ENCODE measurements at regions not wholly inside any gene's neighbourhood (a gene's known extent, or its start where the extent isn't known, plus 50 kb on each side); places are given as distances from the start of the nearest gene placed in this dataset.
"Not testable (repeated sequence)": the region's sequence is repeated elsewhere in the genome, so short reads cannot be mapped to it uniquely, and the experiment has no call there.

DNA sequence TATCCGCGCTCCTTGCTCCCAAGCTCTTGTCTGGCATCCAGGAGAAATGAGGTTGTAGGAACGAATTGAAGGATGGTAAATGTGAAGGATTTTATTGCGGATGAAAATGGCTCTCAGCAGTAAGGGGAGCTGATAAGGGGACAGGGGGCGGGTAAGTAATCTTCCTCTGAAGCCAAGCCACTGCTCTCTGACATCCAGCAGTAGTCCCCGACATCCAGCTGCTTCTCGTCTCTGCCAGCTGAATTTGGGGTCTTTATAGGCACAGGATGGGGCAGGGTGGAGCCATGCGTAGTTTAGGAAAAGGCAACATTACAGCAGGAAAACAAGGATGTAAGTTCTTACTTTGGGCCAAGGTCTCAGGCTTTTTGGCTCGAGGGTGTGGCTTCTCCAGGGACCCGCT lies 1370.1 kb upstream of the RAG2 start:
- DNase-seq, result no peak

DNA sequence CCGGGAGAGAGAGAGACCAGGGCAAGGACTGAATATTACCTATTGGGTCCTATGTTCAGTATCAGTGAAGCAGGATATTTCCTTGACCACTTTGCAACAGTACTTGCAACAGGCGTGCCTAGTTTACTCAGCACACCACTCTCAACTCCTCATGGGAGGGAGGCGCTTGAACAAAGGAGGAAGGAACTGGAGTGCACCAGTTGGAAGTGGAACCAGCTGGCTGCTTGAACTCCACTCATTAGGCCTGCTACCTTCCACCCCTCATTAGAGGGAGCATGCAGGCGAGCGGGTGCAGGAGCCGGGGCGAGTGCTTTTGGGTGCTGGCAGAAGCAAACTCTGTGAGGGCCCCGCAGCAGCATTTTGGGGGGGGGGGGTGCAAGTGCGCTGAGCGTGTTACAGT lies 1369.6 kb upstream of the RAG2 start:
- no peak for DNase-seq

DNA sequence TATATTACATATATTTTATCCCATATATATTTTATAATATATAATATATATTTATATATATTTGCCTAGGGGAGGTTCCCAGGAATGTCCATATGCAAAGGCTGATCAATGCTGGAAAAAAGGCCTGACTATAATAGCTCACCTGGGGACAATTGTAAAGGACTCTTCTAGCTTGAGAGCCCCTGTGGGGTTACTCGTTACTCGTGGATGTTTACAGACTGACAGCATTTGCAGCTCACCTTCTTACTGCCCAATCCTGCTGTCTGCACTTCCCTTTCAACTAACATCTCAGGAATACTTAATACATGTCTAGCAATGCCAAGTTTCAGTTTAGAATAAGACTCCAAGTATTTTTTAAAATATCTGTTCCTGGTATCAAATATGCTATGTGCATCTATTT lies 1365.4 kb upstream of the RAG2 start:
- DNase-seq, result no peak

DNA sequence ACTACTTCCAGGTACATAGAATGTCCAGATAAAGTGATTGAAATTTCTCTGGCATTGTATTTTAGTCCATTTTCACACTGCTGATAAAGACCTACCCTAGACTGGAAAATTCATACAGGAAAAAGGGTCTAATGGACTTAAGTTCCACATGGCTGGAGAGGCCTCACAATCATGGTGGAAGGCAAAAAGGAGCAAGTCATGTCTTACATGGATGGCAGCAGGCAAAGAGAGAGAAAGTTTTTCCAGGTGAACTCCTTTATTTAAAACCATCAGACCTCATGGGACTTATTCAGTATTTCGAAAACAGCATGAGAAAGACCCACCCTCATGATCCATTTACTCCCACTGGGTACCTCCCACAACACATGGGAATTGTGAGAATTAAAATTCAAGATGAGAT lies 1359.7 kb upstream of the RAG2 start:
- DNase-seq, result no peak

DNA sequence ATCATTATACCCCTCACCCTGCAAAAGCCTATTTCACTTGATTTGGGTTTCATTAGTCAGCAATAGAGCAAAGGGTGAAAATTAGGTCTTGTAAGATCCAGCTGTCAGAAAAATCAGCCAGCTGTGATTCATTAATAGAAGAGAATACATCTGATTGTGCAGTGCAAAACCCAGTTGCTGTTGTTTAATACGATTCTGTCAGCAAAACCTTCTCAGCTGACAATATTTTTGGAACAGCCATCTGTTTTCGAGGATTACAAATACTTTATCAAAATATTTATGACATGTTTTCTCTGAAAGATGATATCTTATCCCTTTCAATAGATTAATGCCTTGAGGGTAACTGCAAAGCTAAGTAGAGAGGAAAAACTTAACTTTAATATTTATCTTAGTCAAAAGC lies 1354.0 kb upstream of the RAG2 start:
- DNase-seq, result no peak

DNA sequence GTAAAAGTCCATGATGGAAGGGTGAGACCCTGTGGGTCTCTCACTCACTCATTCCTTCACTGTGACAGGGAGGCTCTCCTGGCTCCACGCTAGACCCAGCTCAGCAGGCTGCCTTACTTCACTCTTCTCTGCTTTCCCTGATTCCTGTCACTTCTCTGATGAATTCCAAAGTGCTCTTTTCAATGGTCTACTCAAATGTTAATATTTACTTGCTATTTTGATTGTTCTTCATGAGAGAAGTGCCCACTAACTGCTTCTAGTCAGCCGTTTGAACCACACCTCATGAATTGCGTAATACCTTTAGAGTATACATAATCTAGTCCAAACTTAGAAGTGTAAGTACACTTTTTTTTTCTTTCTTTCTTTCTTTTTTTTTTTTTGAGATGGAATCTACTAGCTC lies 1350.2 kb upstream of the RAG2 start:
- DNase-seq, result no peak

DNA sequence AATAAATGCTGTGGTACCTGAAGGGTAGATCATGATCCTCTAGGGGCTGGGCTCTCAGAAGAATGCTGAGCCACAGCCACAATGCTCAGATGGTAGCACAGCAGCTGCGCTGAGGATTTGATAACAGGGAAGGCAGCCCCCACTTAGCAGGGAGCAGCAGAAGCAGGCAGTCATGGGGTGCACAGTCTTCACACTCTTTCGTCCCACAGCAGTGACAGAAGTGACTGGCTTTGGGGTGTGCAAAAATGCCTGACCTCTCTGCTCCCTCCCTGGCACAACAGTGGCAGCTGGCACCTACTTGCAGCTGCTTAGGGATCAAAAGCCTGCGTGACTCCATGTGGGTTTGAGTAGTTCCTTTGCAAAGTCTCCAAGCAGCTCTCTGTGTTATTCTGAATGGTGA lies 1349.8 kb upstream of the RAG2 start:
- DNase-seq, result no peak

DNA sequence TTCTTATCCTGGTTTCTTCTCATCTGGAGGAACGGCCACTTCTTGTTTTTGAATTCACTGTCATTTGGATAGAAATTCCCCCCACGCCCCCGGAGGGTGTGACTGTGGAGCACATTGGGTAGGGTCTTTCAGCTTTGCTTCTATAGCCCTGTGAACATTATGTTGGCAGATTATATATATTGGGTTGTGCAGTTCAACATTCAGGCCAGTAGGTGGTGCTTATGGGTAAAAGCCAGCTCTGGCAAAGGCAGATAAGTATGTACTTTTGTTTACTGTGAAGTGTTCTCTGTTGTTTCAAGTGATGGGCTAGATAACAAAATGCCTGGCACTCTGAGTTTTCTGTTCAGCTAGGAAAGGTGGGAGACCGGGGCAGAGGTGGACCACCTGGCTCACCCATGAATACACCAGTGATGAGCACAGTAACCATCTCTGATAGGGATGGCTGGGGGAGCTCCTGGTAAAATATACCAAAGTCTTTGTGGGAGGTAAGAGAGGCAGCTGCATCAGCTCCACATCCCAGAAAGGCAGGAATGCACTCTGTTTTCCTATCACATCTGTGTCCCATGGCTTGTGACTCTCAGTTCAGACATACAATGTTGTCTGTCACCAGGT lies 1348.2 kb upstream of the RAG2 start:
- no peak for DNase-seq

DNA sequence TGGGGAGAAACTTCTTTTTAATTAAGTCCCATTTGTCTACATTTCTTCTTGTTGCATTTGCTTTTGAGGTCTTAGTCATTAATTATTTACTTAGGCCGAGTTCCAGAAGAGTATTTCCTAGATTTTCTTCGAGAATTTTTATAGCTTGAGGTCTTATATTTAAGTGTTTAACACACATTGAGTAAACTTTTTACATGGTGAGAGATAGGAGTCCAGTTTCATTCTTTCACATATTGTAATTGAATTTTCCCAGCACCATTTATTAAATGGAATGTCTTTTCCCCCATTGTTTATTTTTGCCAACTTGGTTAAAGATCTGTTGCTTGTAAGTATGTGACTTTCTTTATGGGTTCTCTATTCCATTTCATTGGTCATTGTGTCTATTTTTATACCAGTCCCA lies 1344.0 kb upstream of the RAG2 start:
- DNase-seq, result no peak

DNA sequence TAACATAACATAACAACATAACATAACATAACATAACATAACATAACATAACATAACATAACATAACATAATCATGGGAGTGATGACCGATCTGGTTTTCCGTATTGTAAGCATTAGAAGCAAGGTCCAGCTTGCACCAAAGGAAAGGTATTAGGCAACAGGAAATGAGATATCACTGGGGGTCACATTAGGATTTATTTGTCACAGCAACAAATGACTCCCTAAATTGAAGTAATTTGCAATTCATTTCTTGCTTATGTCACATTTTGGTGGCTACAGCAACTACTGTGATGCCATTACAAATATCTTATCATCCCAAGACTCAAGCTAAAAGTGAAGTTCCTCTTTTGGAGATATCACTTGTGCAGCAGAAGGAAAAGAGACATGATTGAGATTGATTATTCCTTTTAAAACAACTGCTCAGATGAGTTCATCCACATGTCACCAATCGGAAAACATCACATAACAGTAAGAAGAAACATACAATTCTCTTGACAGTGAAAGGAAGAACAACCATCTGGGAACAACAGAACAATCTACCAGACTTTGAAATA lies 1331.1 kb upstream of the RAG2 start:
- DNase-seq, result no peak

DNA sequence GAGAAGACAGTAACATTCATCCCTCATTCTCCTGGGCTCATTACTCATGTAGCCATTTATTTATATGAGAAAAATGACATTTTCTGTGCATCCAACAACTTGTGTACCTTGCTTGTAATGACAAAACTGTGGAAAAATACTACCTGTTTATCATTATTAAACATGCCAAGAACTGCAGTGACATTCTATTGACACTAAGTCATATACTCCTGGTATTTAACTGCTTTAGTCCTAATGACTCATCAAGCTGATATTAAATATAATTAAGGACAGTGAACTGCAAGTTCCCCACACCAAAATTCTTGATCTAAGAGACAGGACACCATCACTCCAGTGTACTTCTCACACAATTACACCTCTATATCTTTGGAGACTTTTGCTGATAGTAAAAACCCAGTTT lies 1328.7 kb upstream of the RAG2 start:
- no peak for DNase-seq

DNA sequence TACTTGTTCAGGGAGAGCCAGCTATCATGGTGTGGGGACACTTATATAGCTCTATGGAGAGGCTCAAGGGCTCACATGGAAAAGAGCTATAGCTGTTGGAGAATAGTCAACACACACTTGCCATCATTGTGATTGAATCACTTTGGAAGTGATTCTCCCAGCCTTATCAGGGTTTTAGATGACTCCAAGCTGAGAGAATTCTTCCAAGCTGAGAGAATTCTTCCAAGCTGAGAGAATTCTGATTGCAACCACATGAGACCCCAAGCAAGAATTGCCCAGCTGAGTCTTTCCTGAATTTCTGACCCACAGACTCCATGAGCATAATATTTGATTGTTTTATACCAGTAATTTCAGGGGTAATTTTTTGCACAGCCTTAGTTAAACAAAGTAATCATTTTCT lies 1318.3 kb upstream of the RAG2 start:
- DNase-seq, result no peak

DNA sequence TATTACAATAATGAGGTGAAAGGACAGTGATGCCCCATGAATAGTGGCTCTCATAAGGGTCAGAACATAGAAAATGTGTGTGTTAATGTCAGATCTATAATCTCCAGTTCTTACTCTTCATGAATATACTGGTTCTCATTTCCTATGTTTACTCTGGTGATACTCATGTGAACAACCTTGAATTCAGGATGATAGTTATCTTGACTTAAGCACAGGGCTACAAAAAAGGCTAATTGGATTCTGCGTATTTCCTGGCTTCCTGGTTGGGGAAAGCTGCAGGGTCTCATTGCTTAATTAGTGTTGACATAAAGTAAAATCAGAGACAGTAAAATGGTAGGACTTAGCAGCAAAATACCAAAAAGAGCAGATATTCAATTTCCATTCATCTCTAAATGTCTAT lies 1316.8 kb upstream of the RAG2 start:
- peak; percentile 46 for DNase-seq

DNA sequence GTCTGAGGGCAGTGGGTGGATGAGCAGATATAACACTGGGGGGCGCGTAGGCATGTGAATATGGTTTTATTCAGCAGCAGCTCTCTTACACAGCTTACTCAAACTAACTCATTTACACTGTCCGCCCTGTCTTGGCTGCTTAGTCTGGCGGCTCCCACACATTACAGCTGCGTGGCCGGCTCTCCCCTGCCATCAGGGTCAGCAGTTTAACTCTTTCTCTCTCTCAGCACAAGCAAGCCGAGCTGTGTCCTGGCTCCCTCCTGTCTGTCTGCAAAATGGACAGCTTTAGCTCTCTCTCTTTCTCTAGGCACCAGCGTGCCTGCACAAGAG lies 1310.1 kb upstream of the RAG2 start:
- no peak for DNase-seq

DNA sequence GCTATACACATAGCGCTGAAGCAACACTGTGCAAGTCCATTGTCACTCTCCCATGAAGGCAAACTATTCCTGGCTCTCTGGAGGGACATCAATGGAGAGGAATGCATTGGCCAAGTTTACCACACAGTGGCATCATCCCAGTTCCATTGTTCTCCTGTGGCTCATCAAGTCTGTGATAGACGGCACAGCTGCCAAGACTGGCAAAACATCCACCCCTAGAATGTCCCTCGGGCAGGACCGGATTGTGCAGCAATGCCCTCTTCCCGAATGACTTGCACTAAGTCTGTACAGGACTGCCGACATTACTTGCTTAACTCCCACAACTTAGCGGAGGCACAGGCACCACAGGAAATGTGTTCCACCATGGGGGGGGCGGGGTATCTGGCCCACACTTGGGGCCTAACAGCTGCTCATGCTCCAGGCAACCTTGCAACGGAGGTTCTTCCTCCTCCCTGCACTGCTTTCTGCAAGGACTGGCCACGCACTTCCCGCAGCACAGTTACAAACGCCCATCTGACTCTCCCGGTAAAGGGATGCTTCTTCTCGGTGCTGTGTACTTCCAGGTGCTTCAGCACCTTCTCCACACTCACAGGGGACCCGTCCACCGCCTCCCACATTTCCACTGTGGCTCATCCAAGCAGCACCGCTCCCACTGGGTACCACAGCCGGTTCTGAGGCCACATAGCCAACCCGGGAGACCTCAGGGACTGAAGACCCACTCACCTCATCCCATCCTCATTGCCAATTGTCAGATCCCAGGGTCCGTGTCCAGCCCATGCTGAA lies 1309.6 kb upstream of the RAG2 start:
- no peak for DNase-seq

DNA sequence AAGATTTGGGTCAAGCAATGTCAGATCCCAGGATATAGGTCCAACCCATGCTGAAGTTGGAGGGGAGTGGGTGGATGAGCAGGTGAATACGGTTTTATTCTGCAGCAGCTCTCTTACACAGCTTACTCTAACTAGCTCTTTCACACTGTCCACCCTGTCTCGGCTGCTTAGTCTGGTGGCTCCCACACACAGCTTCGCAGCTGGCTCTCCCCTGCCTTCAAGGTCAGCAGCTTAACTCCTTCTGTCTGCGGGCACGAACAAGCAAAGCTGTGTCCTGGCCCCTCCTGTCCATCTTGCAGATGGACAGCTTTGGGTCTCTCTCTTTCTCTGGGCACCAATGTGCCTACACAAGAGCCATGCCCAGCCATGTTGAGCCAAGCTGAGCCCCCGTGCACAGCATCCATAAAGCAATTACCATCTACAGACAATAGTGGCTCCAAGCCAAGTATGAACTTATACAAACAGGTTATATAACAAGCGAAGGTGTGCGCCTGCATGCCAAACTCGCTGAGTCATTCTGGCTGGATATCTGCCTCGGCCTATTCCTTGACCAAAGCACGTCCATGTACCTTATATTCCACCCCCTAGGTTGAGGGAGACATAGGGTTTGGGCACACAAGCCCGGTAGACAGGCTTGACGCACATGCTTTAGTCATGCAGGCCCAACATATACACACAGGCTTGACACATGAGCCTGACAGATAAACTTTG lies 1307.8 kb upstream of the RAG2 start:
- peak; percentile 37 for DNase-seq

DNA sequence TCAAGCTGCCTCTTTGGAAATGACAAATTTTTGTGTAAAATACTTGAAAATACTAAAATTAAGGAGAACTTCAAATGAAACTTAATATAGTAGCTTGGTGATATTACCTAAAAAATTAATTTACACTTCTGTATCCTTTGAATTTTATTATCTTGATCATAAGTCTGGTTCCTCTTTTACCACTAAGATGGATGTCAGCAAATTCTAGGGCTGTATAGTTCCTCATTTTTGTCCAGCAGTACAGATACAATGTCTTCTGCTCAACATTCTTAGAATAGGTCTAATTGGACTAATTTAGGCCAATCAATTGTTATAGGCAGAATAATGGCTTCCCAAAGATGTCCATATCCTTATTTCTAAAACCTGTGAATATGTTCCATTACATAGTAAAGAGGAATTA lies 1298.0 kb upstream of the RAG2 start:
- DNase-seq, result no peak

DNA sequence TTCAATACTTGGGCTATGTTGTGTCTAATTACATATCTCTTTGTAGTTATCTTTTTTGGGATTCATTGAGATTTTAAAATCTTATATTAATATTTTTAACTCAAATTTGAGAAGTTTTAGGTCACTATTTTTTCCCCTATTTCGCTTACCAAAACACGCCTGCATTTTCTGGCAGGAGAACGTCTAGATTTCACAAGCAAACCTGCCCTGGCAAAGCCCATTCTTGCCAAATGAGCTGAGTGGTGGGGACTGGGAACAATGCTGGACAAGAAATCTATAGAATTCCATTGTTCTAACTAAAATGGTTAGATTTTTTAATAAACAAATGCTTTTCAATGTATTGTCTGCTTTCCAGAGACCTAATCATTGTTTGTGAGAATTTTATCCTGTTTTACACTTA lies 1283.7 kb upstream of the RAG2 start:
- DNase-seq, result no peak

DNA sequence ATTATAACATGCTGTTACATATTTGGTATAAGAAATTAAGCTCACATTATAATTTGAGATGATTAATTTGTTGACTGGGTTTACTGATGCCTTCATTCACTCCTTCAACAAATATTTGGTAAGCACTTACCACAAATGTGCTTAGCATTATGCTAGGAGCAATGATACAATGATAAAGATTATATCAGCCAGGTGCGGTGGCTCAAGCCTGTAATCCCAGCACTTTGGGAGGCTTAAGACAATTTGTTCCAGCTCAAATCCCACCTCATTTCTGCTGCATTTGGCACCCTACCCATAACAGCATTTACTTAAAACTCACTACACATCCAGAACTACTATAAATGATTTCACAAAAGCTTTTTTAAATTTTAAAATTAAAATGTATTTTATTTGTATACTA lies 1263.6 kb upstream of the RAG2 start:
- DNase-seq, result no peak

DNA sequence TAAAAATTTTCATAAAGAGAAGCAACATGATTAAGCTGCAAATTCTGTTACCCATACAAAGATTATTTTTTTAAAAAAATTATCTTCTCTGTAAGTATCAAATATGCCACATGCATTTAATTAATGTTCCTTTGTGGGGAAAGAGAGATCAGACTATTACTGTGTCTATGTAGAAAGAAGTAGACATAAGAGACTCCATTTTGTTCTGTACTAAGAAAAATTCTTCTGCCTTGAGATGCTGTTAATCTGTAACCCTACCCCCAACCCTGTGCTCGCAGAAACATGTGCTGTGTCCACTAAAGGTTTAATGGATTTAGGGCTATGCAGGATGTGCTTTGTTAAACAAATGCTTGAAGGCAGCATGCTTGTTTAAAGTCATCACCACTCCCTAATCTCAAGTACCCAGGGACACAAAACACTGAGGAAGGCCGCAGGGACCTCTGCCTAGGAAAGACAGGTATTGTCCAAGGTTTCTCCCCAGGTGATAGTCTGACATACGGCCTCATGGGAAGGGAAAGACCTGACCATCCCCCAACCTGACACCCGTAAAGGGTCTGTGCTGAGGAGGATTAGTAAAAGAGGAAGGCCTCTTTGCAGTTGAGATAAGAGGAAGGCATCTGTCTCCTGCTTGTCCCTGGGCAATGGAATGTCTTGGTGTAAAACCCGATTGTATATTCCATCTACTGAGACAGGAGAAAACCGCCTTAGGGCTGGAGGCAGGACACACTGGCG lies 1260.9 kb upstream of the RAG2 start:
- DNase-seq, result not testable (repeated sequence)

DNA sequence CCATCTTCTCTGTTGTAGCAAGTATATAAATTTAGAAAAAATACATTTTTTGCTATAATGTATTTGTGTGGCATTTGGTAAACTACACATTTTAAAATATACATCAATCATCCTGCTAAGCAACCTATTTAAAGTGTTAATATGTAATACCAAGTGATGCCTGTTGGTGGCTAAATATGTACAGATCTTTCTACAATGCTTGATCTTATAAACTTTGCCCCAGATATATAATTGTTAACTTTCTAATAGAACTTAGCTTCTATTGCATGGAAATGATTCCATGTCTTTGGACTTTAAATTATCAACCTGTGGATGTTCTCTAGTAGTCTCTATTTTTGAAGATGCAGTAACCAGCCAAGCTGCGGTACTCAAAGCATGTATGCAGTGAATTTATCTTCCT lies 1260.4 kb upstream of the RAG2 start:
- no peak for DNase-seq

DNA sequence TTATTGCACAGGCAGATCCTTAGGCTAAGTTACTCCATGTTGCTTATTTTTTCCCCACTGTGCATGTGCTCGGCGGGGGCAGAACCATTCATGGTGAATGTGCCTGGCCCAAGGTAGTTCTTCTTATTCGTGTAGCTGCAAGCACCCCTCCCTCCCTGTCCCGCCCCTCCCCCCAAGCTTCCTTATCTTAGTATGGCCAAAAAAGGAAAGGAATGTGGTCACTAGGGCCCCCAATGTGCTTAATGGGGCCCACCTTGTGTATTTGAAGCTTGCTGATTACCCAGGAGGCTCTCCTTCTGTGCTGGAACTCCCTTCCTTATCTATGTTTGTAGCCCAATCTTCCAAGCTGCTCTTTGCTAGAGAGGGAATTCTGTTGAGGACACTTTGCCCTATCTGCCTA lies 1259.7 kb upstream of the RAG2 start:
- DNase-seq, result no peak

DNA sequence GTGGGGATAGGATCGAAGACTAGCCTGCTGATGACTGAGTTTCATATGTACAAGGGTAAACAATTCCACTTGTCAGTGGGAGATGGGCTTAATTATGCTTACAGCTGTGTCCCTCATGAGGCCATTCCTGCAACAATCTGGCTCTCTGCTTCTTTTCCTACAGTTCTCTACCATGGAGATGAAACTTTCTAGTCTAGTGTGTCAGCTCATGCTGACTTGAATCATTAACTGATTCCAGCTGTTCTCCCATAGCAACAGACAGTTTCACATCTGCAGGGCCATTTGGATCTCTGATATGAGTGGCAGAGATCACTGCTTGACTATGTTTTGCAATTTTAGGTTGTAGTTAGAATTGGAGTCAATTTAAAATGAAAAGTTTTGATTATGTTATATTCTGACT lies 1251.7 kb upstream of the RAG2 start:
- no peak for DNase-seq

DNA sequence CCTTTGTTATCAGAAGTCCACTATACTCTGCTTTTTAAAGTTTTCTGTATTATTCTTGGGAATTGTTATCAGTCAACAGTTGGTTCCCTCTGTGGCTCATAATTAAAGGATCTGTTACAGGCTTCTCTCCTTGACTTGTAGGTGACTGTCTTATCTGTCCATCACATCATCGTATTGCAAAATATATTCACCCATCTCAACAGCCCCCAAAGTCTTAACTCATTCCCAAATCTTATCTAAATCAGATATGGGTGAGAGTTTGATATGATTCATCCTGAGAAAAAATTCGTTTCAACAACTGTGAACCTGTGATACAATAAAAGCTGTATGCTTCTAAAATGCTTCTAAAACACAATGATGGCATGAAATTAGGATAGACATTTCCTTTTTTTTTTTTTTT lies 1245.6 kb upstream of the RAG2 start:
- DNase-seq, result no peak
